HEK293 (cell line): ENCODE measurements at regions not wholly inside any gene's neighbourhood (a gene's known extent, or its start where the extent isn't known, plus 50 kb on each side); places are given as distances from the start of the nearest gene placed in this dataset.

Experiments used
- AEBP2 ChIP-seq: fragments of 450-650 bp; formaldehyde crosslinking; IDR thresholded peaks from 2 replicates; pipeline ENCODE4 v1.5.1; 2016; ENCODE audit warnings: missing biosample characterization, missing genetic modification characterization, borderline replicate concordance
- BCL11A ChIP-seq: fragments of 450-650 bp; formaldehyde crosslinking; IDR thresholded peaks from 2 replicates; pipeline ENCODE4 v1.5.1; 2016; ENCODE audit warnings: low read depth, missing biosample characterization, missing genetic modification characterization
- SP7 ChIP-seq: fragments of 450-650 bp; formaldehyde crosslinking; IDR thresholded peaks from 2 replicates; pipeline ENCODE4 v1.5.1; 2016; ENCODE audit warnings: missing biosample characterization, missing genetic modification characterization
- ZBTB17 ChIP-seq: fragments of 450-650 bp; formaldehyde crosslinking; IDR thresholded peaks from 2 replicates; pipeline ENCODE4 v1.5.1; 2016; ENCODE audit warnings: missing biosample characterization, missing genetic modification characterization
- ZBTB21 ChIP-seq: fragments of 450-650 bp; formaldehyde crosslinking; IDR thresholded peaks from 2 replicates; pipeline ENCODE4 v1.5.1; 2017; ENCODE audit warnings: missing biosample characterization, missing genetic modification characterization
- ZFHX2 ChIP-seq: fragments of 450-650 bp; formaldehyde crosslinking; conservative IDR thresholded peaks from 2 replicates; pipeline ENCODE4 v1.5.1; 2016; ENCODE audit warnings: missing biosample characterization, missing genetic modification characterization
- ZNF132 ChIP-seq: fragments of 450-650 bp; formaldehyde crosslinking; IDR thresholded peaks from 2 replicates; pipeline ENCODE4 v1.5.1; 2017; ENCODE audit warnings: missing biosample characterization, missing genetic modification characterization, borderline replicate concordance
- ZNF140 ChIP-seq: fragments of 450-650 bp; formaldehyde crosslinking; IDR thresholded peaks from 2 replicates; pipeline ENCODE4 v1.5.1; 2016; ENCODE audit warnings: missing biosample characterization, missing genetic modification characterization
- ZNF146 ChIP-seq: fragments of 450-650 bp; formaldehyde crosslinking; IDR thresholded peaks from 2 replicates; pipeline ENCODE4 v1.5.1; 2016; ENCODE audit warnings: missing biosample characterization, missing genetic modification characterization
- ZNF155 ChIP-seq: fragments of 450-650 bp; formaldehyde crosslinking; IDR thresholded peaks from 2 replicates; pipeline ENCODE4 v1.5.1; 2016; ENCODE audit warnings: missing biosample characterization, missing genetic modification characterization
- ZNF169 ChIP-seq: fragments of 450-650 bp; formaldehyde crosslinking; IDR thresholded peaks from 2 replicates; pipeline ENCODE4 v1.5.1; 2016; ENCODE audit warnings: missing biosample characterization, missing genetic modification characterization
- ZNF2 ChIP-seq: fragments of 450-650 bp; formaldehyde crosslinking; IDR thresholded peaks from 2 replicates; pipeline ENCODE4 v1.5.1; 2016; ENCODE audit warnings: missing biosample characterization, missing genetic modification characterization
- ZNF266 ChIP-seq: fragments of 450-650 bp; formaldehyde crosslinking; IDR thresholded peaks from 2 replicates; pipeline ENCODE4 v1.5.1; 2016; ENCODE audit warnings: missing biosample characterization, missing genetic modification characterization, low read depth
- ZNF292 ChIP-seq: fragments of 450-650 bp; formaldehyde crosslinking; IDR thresholded peaks from 2 replicates; pipeline ENCODE4 v1.5.1; 2016; ENCODE audit warnings: low read depth, missing biosample characterization, missing genetic modification characterization, borderline replicate concordance
- ZNF311 ChIP-seq: fragments of 450-650 bp; formaldehyde crosslinking; IDR thresholded peaks from 2 replicates; pipeline ENCODE4 v1.5.1; 2017; ENCODE audit warnings: missing biosample characterization, missing genetic modification characterization, borderline replicate concordance
- ZNF335 ChIP-seq: fragments of 450-650 bp; formaldehyde crosslinking; conservative IDR thresholded peaks from 2 replicates; pipeline ENCODE4 v1.5.1; 2016; ENCODE audit warnings: missing biosample characterization, missing genetic modification characterization
- ZNF341 ChIP-seq: fragments of 450-650 bp; formaldehyde crosslinking; IDR thresholded peaks from 2 replicates; pipeline ENCODE4; 2016; ENCODE audit warnings: low read depth, missing biosample characterization, missing genetic modification characterization
- ZNF366 ChIP-seq: fragments of 450-650 bp; formaldehyde crosslinking; conservative IDR thresholded peaks from 2 replicates; pipeline ENCODE4 v1.5.1; 2016; ENCODE audit warnings: missing biosample characterization, missing genetic modification characterization
- ZNF391 ChIP-seq: fragments of 450-650 bp; formaldehyde crosslinking; IDR thresholded peaks from 2 replicates; pipeline ENCODE4 v1.5.1; 2016; ENCODE audit warnings: low read depth, missing biosample characterization, missing genetic modification characterization, borderline replicate concordance
- ZNF398 ChIP-seq: fragments of 450-650 bp; formaldehyde crosslinking; IDR thresholded peaks from 2 replicates; pipeline ENCODE4 v1.5.1; 2017; ENCODE audit warnings: missing biosample characterization, missing genetic modification characterization
- ZNF48 ChIP-seq: fragments of 450-650 bp; formaldehyde crosslinking; IDR thresholded peaks from 2 replicates; pipeline ENCODE4 v1.5.1; 2016; ENCODE audit warnings: missing biosample characterization, missing genetic modification characterization
- ZNF544 ChIP-seq: fragments of 450-650 bp; formaldehyde crosslinking; IDR thresholded peaks from 2 replicates; pipeline ENCODE4 v1.5.0; 2017; ENCODE audit warnings: missing biosample characterization, missing genetic modification characterization
- ZNF549 ChIP-seq: fragments of 450-650 bp; IDR thresholded peaks from 2 replicates; pipeline ENCODE4 v1.5.1; 2018; ENCODE audit warnings: missing biosample characterization, missing genetic modification characterization, mild to moderate bottlenecking, inconsistent platforms, moderate library complexity
- ZNF558 ChIP-seq: fragments of 450-650 bp; formaldehyde crosslinking; IDR thresholded peaks from 2 replicates; pipeline ENCODE4 v1.5.1; 2016; ENCODE audit warnings: missing biosample characterization, missing genetic modification characterization
- ZNF621 ChIP-seq: fragments of 450-650 bp; formaldehyde crosslinking; IDR thresholded peaks from 2 replicates; pipeline ENCODE4 v1.5.1; 2017; ENCODE audit warnings: missing biosample characterization, missing genetic modification characterization
- ZNF660 ChIP-seq: fragments of 450-650 bp; IDR thresholded peaks from 2 replicates; pipeline ENCODE4 v1.5.1; 2018; ENCODE audit warnings: missing biosample characterization, mild to moderate bottlenecking, missing genetic modification characterization
- ZNF747 ChIP-seq: fragments of 450-650 bp; formaldehyde crosslinking; IDR thresholded peaks from 2 replicates; pipeline ENCODE4 v1.5.1; 2016; ENCODE audit warnings: missing biosample characterization, missing genetic modification characterization
- ZNF768 ChIP-seq: fragments of 450-650 bp; formaldehyde crosslinking; IDR thresholded peaks from 2 replicates; pipeline ENCODE4 v1.5.1; 2018; ENCODE audit warnings: missing biosample characterization, mild to moderate bottlenecking, missing genetic modification characterization
- ZNF785 ChIP-seq: fragments of 450-650 bp; formaldehyde crosslinking; IDR thresholded peaks from 2 replicates; pipeline ENCODE4 v1.5.1; 2016; ENCODE audit warnings: missing biosample characterization, missing genetic modification characterization
- TF ChIP-seq, protein P1 (sequence below): fragments of 450-650 bp; formaldehyde crosslinking; IDR thresholded peaks from 2 replicates; pipeline ENCODE4 v1.5.1; 2016; ENCODE audit warnings: missing biosample characterization, missing genetic modification characterization, low read depth
- TF ChIP-seq, protein P2 (sequence below): fragments of 450-650 bp; formaldehyde crosslinking; IDR thresholded peaks from 2 replicates; pipeline ENCODE4 v1.5.1; 2016; ENCODE audit warnings: missing biosample characterization, missing genetic modification characterization
- TF ChIP-seq, protein P3 (sequence below): fragments of 450-650 bp; formaldehyde crosslinking; IDR thresholded peaks from 2 replicates; pipeline ENCODE4 v1.5.1; 2016; ENCODE audit warnings: missing biosample characterization, missing genetic modification characterization
- TF ChIP-seq, protein P4 (sequence below): fragments of 450-650 bp; formaldehyde crosslinking; IDR thresholded peaks from 2 replicates; pipeline ENCODE4 v1.5.1; 2016; ENCODE audit warnings: missing biosample characterization, missing genetic modification characterization

DNA sequence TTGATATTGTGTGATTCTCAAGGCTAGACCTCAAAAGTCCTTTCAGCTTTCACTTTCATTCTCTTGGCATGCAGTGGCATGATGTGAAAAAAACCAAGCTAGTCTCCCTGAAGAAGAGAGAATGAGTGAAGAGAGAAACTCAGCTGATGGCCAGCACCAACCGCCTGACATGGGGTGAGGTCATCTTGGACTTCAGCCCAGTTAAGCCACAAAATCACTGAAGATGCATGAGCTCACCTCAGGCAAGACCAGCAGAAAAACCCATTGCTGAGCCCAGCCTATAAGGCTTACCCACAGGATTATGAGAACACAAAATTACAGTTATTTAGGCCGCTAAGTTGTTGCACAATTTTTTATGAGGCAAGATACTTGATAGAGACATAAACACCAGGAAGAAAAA is 496.5 kb downstream of the TOX3 start (continued):
- TF ChIP-seq ZNF341 = no peak
- TF ChIP-seq ZNF335 = 0 out of 2 replicates have a peak, but pooled peaks have one; percentile 23
- TF ChIP-seq ZNF155 (tag by site-specific recombination) = no peak
- TF ChIP-seq ZNF2 = no peak
- no peak for TF ChIP-seq ZNF366 (tag by site-specific recombination)
- TF ChIP-seq ZNF48 (tag by site-specific recombination) = no peak
- TF ChIP-seq ZNF266 (tag by site-specific recombination) = no peak
- TF ChIP-seq ZNF140 (tag by site-specific recombination) = no peak
- no peak for TF ChIP-seq AEBP2
- no peak for TF ChIP-seq ZNF132 (tag by site-specific recombination)
- TF ChIP-seq, protein P1, sequence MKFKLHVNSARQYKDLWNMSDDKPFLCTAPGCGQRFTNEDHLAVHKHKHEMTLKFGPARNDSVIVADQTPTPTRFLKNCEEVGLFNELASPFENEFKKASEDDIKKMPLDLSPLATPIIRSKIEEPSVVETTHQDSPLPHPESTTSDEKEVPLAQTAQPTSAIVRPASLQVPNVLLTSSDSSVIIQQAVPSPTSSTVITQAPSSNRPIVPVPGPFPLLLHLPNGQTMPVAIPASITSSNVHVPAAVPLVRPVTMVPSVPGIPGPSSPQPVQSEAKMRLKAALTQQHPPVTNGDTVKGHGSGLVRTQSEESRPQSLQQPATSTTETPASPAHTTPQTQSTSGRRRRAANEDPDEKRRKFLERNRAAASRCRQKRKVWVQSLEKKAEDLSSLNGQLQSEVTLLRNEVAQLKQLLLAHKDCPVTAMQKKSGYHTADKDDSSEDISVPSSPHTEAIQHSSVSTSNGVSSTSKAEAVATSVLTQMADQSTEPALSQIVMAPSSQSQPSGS (tag by site-specific recombination) = 0 out of 2 replicates have a peak, but pooled peaks have one; percentile 25
- 0 out of 2 replicates have a peak, but pooled peaks have one; percentile 32 for TF ChIP-seq ZNF660
- no peak for TF ChIP-seq ZNF768 (tag by site-specific recombination)
- no peak for TF ChIP-seq ZFHX2 (tag by site-specific recombination)
- TF ChIP-seq, protein P2, sequence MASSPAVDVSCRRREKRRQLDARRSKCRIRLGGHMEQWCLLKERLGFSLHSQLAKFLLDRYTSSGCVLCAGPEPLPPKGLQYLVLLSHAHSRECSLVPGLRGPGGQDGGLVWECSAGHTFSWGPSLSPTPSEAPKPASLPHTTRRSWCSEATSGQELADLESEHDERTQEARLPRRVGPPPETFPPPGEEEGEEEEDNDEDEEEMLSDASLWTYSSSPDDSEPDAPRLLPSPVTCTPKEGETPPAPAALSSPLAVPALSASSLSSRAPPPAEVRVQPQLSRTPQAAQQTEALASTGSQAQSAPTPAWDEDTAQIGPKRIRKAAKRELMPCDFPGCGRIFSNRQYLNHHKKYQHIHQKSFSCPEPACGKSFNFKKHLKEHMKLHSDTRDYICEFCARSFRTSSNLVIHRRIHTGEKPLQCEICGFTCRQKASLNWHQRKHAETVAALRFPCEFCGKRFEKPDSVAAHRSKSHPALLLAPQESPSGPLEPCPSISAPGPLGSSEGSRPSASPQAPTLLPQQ (tag by site-specific recombination) = 0 out of 2 replicates have a peak, but pooled peaks have one; percentile 56
- TF ChIP-seq BCL11A (tag by site-specific recombination) = no peak
- peak; percentile 40; the same call in 1 of the 2 replicates for TF ChIP-seq ZBTB17 (tag by site-specific recombination)
- TF ChIP-seq ZNF391 (tag by site-specific recombination) = no peak
- TF ChIP-seq ZBTB21 (tag by site-specific recombination) = peak; percentile 40
- TF ChIP-seq ZNF549 = peak; percentile 51; the same call in 1 of the 2 replicates
- no peak for TF ChIP-seq ZNF146 (tag by site-specific recombination)
- no peak for TF ChIP-seq ZNF311 (tag by site-specific recombination)
- no peak for TF ChIP-seq ZNF558 (tag by site-specific recombination)
- peak; percentile 49; the same call in 1 of the 2 replicates for TF ChIP-seq SP7
- TF ChIP-seq ZNF169 = no peak
- TF ChIP-seq, protein P3, sequence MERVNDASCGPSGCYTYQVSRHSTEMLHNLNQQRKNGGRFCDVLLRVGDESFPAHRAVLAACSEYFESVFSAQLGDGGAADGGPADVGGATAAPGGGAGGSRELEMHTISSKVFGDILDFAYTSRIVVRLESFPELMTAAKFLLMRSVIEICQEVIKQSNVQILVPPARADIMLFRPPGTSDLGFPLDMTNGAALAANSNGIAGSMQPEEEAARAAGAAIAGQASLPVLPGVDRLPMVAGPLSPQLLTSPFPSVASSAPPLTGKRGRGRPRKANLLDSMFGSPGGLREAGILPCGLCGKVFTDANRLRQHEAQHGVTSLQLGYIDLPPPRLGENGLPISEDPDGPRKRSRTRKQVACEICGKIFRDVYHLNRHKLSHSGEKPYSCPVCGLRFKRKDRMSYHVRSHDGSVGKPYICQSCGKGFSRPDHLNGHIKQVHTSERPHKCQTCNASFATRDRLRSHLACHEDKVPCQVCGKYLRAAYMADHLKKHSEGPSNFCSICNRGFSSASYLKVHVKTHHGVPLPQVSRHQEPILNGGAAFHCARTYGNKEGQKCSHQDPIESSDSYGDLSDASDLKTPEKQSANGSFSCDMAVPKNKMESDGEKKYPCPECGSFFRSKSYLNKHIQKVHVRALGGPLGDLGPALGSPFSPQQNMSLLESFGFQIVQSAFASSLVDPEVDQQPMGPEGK = no peak
- no peak for TF ChIP-seq ZNF292
- no peak for TF ChIP-seq ZNF544 (tag by site-specific recombination)
- TF ChIP-seq ZNF747 (tag by site-specific recombination) = no peak
- no peak for TF ChIP-seq ZNF785 (tag by site-specific recombination)
- 0 out of 2 replicates have a peak, but pooled peaks have one; percentile 12 for TF ChIP-seq ZNF398 (tag by site-specific recombination)
- no peak for TF ChIP-seq ZNF621 (tag by site-specific recombination)
- TF ChIP-seq, protein P4, sequence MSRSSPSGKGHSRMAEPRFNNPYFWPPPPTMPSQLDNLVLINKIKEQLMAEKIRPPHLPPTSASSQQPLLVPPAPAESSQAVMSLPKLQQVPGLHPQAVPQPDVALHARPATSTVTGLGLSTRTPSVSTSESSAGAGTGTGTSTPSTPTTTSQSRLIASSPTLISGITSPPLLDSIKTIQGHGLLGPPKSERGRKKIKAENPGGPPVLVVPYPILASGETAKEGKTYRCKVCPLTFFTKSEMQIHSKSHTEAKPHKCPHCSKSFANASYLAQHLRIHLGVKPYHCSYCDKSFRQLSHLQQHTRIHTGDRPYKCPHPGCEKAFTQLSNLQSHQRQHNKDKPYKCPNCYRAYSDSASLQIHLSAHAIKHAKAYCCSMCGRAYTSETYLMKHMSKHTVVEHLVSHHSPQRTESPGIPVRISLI (tag by site-specific recombination) = peak; percentile 67; the same call in 1 of the 2 replicates
